Stimulated activated memory B cell treated with anti-CD40 and anti-IgM and Interleukin-4, amounts not matched to agents 10 μg/mL and 1 μg/mL and 100 μg/mL, for 72 hours (primary cell): ENCODE measurements at regions not wholly inside any gene's neighbourhood (a gene's known extent, or its start where the extent isn't known, plus 50 kb on each side); places are given as distances from the start of the nearest gene placed in this dataset.

Experiments
- ATAC-seq: fragments of 150-1000 bp; cut with Tn5 transposase; 2 replicates; pipeline ENCODE4 v1.10.0; 2021
- H3K27ac Mint-ChIP-seq: one replicate; pipeline ENCODE4 v1.8.0; 2022; ENCODE audit warnings: mild to moderate bottlenecking, mixed read lengths
- H3K27me3 Mint-ChIP-seq: one replicate; pipeline ENCODE4 v1.8.0; 2022; ENCODE audit warnings: mixed read lengths
- H3K36me3 Mint-ChIP-seq: one replicate; pipeline ENCODE4 v1.8.0; 2022; ENCODE audit warnings: mixed read lengths
- H3K4me1 Mint-ChIP-seq: one replicate; pipeline ENCODE4 v1.8.0; 2022; ENCODE audit warnings: mixed read lengths
- H3K4me3 Mint-ChIP-seq: one replicate; pipeline ENCODE4 v1.8.0; 2022; ENCODE audit warnings: mild to moderate bottlenecking, moderate library complexity, mixed read lengths
- H3K9me3 Mint-ChIP-seq: one replicate; pipeline ENCODE4 v1.8.0; 2022; ENCODE audit warnings: mixed read lengths

DNA sequence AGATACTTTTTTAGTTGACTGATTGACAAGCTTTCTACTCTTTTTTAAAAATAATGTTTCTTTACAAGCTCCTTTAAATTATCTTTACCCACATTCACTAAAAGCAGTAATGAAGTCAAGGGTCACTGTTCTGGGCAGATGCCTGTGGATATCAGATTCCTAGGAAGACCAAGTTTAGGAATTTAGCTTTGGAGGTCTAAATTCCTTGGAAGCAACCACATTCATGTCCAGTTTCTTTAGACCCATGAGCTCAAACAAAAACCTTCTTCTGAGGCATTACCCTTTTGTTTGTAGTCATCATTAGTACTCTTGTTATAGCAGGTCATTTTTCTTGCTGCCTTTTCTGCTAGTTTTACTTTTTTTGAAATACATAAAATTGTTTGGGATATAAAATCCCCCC is 462.9 kb upstream of the JAG1 start:
- ATAC-seq = no peak
- no peak overlapping the region for H3K27ac Mint-ChIP-seq
- peaks cover 11% of the 10 kb centered on the region for H3K9me3 Mint-ChIP-seq
- H3K36me3 Mint-ChIP-seq = no peaks in the 10 kb centered on the region
- H3K4me1 Mint-ChIP-seq = no peaks in the 10 kb centered on the region
- H3K27me3 Mint-ChIP-seq = no peaks in the 10 kb centered on the region
- H3K4me3 Mint-ChIP-seq = no peak overlapping the region

DNA sequence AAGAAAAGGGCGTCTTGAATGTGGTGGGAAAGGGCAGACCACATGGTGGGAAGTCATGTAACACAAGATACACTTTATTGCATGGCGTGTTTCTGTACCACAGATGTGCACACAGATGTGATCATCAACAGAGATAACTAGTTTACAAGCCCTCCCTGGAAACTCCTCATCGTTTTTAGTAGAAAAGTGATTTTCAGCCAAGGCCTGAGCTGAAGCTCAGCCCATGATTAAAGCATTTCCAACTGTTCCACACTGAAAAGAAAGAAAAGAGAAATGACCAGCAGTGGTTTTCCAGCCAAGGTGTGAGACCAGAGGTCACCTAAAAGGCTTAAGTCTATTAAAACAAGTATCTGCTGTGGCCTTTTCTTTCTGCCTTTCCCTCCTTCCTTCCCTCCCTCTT is 463.9 kb upstream of the JAG1 start:
- Mint-ChIP-seq H3K9me3 (peaks cover 15% of the 10 kb centered on the region), H3K4me1 (no peaks in the 10 kb centered on the region), H3K4me3 (no peak overlapping the region), H3K27me3 (no peaks in the 10 kb centered on the region), H3K36me3 (no peaks in the 10 kb centered on the region), H3K27ac (no peak overlapping the region)
- ATAC-seq = no peak

DNA sequence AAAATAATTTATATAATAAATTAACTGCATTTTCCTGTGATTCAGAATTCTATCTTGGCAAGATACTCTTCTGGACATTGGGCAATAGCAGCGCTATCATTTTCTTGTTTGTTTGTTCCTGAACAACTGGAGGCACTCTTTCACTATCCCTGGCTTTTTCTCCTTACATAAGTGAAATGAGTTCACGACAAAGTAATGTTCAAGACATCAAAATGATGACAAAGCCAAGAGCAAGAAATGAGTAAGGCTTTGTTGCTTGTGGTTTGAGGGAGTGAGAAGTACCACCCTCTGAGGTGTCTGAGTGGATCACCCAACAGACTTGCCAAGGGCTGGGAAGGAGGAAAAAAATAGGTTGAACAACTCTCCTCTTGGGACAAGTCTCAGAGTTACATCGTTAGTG is 466.6 kb upstream of the JAG1 start:
- Mint-ChIP-seq H3K36me3 (no peaks in the 10 kb centered on the region), H3K9me3 (peaks cover 12% of the 10 kb centered on the region), H3K4me3 (no peak overlapping the region), H3K27me3 (no peaks in the 10 kb centered on the region), H3K4me1 (no peaks in the 10 kb centered on the region), H3K27ac (no peak overlapping the region)
- no peak for ATAC-seq

DNA sequence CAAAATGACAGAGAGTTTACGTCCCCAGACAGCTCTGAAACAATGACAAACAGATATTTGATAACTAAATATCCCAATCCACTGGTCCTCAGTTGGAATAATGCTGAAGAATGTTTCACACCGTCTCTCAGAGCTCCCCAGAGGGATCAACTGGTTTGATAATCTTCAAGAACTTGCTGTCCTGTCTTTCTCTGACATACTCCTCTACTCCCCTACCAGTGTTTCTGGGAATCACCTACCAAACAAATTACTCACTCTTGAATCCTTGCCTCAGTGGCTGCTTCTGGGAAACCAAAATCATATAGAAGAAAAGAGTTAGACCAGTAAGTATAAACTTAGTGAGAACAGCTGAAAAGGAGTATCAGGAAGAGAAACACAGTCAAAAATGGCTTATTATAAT is 469.7 kb upstream of the JAG1 start:
- no peak for ATAC-seq
- H3K4me3 Mint-ChIP-seq = no peak overlapping the region
- H3K27ac Mint-ChIP-seq = no peak overlapping the region
- H3K27me3 Mint-ChIP-seq = no peaks in the 10 kb centered on the region
- no peaks in the 10 kb centered on the region for H3K36me3 Mint-ChIP-seq
- H3K4me1 Mint-ChIP-seq = no peaks in the 10 kb centered on the region
- peaks cover 7% of the 10 kb centered on the region for H3K9me3 Mint-ChIP-seq

DNA sequence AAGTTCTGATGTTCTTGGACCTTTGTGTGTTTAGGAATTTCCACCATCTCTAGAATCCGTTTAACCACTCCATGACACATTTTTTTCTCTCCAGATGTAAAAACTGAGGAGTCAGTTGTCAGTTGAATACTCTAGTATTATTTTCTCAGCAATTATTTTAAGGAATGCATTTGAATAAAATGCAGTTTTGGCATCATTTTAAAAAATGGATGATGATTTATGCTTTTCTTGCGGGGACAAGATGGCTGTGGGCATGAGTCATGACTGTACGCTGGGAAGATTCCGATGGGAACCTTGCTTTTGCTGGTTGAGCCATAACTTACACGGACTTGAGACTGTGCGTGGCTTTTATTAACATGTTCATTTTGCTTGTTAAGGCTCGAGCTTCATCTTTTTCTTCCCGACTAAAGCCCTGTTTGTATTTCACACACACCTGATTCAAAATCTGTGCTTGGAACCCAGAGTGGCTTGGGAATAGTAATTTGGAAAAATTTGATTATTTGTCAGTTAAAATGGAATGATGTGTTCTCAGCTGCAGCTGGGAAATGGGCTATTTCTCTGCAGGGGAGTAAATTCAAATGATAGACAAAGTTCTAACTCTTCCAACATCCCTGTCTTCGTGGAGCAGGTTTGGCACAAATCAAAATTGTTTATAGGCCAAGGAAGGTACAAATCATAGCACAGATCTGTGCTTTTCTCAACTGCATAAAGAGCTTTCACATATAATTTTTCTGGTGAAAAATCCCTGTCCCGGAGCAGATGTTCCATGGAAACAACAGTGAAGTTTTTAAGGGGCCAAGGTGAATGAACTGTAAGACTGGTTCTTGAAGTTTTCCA is 470.5 kb upstream of the JAG1 start:
- H3K27ac Mint-ChIP-seq = no peak overlapping the region
- H3K36me3 Mint-ChIP-seq = no peaks in the 10 kb centered on the region
- ATAC-seq = no peak
- no peaks in the 10 kb centered on the region for H3K27me3 Mint-ChIP-seq
- peaks cover 6% of the 10 kb centered on the region for H3K9me3 Mint-ChIP-seq
- no peaks in the 10 kb centered on the region for H3K4me1 Mint-ChIP-seq
- no peak overlapping the region for H3K4me3 Mint-ChIP-seq

DNA sequence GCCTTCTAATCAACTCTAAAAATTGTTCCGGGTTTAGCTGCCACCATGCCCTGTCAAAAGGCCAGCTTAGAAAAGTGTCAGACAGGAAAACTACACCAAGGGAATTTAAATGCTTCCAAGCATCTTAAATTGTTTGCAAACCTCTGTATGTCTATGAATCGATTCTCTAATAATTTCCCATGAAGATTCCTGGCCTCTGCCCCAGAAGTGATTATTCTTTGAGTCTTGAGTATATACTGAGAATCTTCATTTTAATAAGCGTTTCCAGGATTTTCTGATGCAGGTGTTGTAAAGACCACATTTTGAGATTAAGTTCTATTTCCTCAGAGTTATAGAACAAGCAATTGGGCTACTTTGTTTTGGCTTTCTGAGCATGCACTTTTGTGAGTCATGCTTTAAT is 471.8 kb upstream of the JAG1 start:
- H3K36me3 Mint-ChIP-seq = no peaks in the 10 kb centered on the region
- no peak overlapping the region for H3K4me3 Mint-ChIP-seq
- H3K4me1 Mint-ChIP-seq = no peaks in the 10 kb centered on the region
- peaks cover 6% of the 10 kb centered on the region for H3K9me3 Mint-ChIP-seq
- ATAC-seq = no peak
- H3K27me3 Mint-ChIP-seq = no peaks in the 10 kb centered on the region
- no peak overlapping the region for H3K27ac Mint-ChIP-seq

DNA sequence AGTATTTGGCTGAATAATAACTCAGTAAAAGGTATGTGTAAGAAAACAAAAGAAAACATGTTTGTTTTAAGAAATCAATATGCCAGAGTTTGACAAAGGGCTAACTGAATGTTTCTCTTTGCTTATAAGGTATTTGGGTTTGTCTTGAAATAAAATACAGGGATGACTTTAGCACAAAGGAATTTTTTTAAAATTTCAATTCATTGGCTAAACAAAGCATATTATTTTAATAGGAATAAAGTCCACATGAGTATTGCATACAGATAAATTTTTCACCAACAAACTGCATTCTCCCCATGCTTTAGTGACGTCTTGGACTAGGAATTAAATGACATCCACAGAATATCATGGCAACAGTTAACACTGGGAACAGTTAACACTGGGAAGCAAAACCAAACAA is 480.0 kb upstream of the JAG1 start:
- Mint-ChIP-seq H3K4me3 (no peak overlapping the region), H3K27me3 (no peaks in the 10 kb centered on the region), H3K36me3 (no peaks in the 10 kb centered on the region), H3K9me3 (peaks cover 6% of the 10 kb centered on the region), H3K27ac (no peak overlapping the region), H3K4me1 (no peaks in the 10 kb centered on the region)
- no peak for ATAC-seq

DNA sequence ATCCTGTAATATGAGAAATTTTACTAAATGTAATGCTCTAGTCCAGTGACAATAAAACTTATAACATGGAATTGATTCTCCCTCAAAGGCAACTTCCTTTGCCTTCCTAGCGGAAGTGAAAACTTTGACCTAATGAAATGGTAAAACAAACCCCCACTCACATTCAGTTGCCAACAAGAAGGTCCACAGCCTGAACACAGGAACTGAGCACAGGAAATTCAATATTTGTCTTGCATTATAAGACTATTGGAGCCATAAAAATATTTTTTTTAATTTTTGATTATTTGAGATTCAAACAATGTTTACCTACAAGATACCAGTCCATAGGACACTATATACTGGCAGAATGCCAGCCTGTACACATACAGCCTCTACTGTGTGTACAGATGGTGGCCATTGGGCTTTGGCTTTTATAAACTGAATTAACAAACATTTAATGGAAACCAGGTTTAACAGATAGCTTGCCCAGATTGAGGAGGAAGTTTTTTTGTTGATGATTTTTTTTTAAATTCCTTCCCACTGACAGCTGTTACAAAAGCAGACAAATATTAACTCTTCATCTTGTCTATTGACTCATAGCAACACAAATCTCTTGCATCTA is 481.5 kb upstream of the JAG1 start:
- Mint-ChIP-seq H3K36me3 (no peaks in the 10 kb centered on the region), H3K27ac (no peak overlapping the region), H3K4me1 (no peaks in the 10 kb centered on the region), H3K4me3 (no peak overlapping the region), H3K9me3 (peaks cover 6% of the 10 kb centered on the region), H3K27me3 (no peaks in the 10 kb centered on the region)
- no peak for ATAC-seq

DNA sequence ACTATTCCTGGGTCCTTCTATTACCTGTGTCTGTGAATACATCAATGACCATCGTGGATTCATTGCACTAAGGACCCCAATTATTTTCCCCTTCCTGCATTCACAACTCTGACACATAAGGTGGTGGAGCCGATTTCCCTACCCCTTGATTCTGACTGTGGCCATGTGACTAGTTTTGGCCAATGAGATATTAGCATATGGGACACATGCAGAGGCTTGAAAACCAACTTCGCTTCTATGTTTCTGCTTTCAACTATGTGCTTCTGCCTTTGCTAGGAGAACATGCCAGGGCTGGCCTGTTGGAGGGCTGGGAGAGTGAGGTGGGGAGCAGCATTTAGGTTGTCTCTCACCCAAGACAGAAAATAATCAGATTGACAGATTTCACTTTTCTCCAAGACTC is 483.1 kb upstream of the JAG1 start:
- no peaks in the 10 kb centered on the region for H3K36me3 Mint-ChIP-seq
- H3K27me3 Mint-ChIP-seq = no peaks in the 10 kb centered on the region
- ATAC-seq = no peak
- H3K4me1 Mint-ChIP-seq = no peaks in the 10 kb centered on the region
- peaks cover 6% of the 10 kb centered on the region for H3K9me3 Mint-ChIP-seq
- H3K27ac Mint-ChIP-seq = no peak overlapping the region
- no peak overlapping the region for H3K4me3 Mint-ChIP-seq

DNA sequence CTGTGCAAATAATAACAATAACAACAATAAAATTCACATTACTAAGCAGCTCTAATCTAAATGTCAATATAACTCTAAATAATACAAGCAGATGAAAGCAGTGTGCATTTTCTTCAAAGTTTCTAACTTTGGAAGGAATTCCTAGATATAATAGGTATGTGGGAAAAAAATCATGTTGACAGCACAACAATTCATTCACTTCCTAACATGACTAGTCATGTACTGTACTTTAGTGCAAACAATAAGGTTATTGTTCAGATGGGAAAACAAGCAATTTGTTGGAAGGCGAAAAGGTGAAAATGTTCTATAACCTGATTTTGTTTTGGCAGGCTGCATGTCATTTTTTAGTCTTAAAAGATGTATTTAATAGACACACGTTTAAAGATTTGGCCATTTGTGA is 484.3 kb upstream of the JAG1 start:
- no peak for ATAC-seq
- Mint-ChIP-seq H3K36me3 (no peaks in the 10 kb centered on the region), H3K4me1 (no peaks in the 10 kb centered on the region), H3K27ac (no peak overlapping the region), H3K27me3 (no peaks in the 10 kb centered on the region), H3K4me3 (no peak overlapping the region), H3K9me3 (peaks cover 6% of the 10 kb centered on the region)

DNA sequence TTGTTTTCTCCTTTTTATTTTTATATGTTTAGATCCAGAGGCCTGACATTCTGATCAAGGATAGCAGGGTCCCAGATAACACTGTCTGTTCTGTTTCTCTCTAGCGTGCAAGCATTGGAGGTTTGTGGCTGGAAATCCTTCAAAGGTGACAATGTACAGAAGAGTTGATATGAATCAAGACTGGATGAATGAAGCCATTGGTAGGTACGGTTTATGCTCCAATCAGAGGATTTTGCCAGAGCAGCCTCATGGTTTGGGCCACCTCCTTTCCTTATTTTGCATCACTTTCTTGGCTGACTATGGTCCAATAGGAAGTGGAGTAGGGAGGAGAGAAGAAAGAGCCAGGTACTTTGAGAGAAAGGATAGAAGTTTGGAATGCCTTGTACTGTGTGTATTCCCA is 484.8 kb upstream of the JAG1 start:
- Mint-ChIP-seq H3K4me3 (no peak overlapping the region), H3K4me1 (no peaks in the 10 kb centered on the region), H3K36me3 (no peaks in the 10 kb centered on the region), H3K27ac (no peak overlapping the region), H3K27me3 (no peaks in the 10 kb centered on the region), H3K9me3 (peaks cover 6% of the 10 kb centered on the region)
- no peak for ATAC-seq

DNA sequence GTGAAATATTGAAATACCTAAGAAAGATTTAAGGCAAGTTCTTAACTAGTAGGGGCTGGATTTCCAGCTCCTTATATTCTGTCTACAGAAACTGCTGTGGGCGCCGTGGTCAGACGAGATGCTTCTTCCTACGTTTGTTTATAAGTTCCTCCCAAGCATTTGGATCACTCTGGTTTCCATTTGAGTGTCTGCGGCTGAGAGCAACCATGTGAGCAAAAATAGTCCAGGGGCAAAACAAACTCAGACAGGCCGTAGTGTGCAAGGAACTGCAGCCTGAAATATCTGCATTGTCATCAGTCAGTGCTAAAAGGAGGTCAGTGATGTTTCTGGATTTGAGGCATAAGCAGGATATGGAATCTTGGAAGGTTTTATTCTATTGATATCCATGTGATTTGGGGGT is 485.9 kb upstream of the JAG1 start:
- ATAC-seq = no peak
- H3K27me3 Mint-ChIP-seq = no peaks in the 10 kb centered on the region
- no peak overlapping the region for H3K27ac Mint-ChIP-seq
- H3K9me3 Mint-ChIP-seq = peaks cover 6% of the 10 kb centered on the region
- no peaks in the 10 kb centered on the region for H3K4me1 Mint-ChIP-seq
- H3K4me3 Mint-ChIP-seq = no peak overlapping the region
- no peaks in the 10 kb centered on the region for H3K36me3 Mint-ChIP-seq

DNA sequence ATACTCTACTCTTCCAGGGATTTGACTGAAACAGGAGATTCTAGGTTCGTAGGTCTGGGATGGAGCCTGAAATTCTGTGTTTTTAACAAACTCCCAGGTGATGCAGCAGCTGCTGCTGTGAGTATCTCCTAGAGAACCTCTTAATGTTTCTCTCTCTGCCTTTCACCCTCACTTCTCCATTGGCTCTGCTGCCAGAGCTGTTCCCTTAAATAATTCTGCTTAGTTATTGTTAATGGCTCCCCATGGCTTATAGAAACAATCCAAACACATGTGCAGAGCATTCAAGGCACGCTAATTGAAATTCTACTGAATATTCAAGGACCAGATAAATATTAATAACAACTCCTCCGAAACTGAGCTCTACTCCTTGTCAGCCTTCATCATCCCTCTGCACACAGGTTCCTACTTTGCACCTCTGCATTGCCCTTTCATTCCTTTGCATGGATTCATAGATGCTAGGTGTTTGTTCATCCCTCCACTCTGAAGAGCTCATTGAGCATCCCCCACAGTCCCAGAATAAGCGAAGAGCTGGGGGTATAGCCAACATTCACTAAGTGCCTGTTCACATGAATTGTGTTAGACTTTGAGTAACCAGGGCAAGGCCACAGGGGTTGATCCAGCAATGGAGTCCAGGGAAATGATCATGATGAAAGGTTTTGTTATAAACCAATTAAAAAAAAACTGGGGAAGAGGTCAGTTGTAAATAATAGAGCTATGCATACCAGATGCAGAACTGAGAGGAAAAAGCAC is 488.4 kb upstream of the JAG1 start:
- Mint-ChIP-seq H3K4me1 (no peaks in the 10 kb centered on the region), H3K36me3 (no peaks in the 10 kb centered on the region), H3K27ac (no peak overlapping the region), H3K27me3 (no peaks in the 10 kb centered on the region), H3K4me3 (no peak overlapping the region), H3K9me3 (peaks cover 2% of the 10 kb centered on the region)
- no peak for ATAC-seq

DNA sequence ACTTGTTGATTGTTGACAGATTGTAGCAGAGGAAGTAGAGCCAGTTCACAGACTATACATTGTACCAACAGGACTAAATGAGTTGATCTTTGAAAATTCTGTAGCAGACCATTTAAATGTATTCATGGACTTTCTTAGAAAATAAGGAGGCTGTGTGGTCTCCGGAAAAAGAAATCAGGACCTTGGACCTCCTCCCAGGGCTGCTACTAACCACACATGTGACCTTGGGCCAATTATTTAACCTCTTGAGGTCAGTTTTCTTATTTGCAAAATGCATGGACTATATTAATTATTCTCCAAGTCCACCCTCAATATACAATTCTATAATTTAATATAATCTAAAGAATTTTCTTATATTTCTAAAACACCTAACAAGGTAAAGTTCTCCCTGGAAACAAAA is 492.0 kb upstream of the JAG1 start:
- Mint-ChIP-seq H3K4me1 (no peaks in the 10 kb centered on the region), H3K4me3 (no peak overlapping the region), H3K9me3 (no peaks in the 10 kb centered on the region), H3K36me3 (no peaks in the 10 kb centered on the region), H3K27ac (no peak overlapping the region), H3K27me3 (no peaks in the 10 kb centered on the region)
- no peak for ATAC-seq

DNA sequence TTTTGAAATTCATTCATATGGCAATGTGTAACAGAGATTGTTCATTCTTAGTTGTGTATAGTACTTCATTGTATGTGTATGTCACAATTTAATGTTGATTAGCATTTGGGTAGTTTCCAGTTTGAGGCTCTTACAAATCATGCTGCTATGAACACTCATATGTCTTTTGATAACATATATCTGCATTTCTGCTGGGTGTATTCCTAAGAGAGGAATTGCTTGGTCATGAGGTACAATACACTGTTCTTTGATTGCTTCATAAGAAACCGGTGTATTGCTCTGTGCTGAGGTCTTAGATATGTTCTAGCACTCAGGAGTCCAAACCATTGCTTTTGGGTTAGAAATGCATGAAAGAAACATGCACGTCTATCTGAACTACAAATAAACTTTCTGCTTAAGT is 492.9 kb upstream of the JAG1 start:
- H3K27me3 Mint-ChIP-seq = no peaks in the 10 kb centered on the region
- H3K27ac Mint-ChIP-seq = no peak overlapping the region
- H3K4me1 Mint-ChIP-seq = no peaks in the 10 kb centered on the region
- no peak overlapping the region for H3K4me3 Mint-ChIP-seq
- H3K36me3 Mint-ChIP-seq = no peaks in the 10 kb centered on the region
- no peaks in the 10 kb centered on the region for H3K9me3 Mint-ChIP-seq
- no peak for ATAC-seq

DNA sequence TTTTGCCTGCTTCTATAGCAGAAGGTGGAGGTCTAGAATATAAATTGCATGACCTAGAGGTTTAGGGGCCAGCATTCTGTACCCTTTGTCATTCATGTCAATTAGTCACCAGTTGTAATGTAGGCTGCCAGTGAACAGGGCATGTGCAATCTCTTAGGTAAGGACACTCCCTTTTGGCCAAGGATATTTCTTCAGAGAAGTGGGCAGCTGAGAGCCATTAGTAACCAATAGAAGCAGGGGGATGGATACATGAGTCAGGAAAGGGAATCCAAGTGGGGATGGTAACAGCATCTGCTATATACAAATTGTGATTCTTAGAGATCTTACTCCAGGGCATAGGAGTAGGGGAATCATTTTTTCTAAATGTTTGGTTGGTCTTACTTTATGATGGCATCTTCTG is 494.2 kb upstream of the JAG1 start:
- Mint-ChIP-seq H3K27ac (no peak overlapping the region), H3K4me1 (no peaks in the 10 kb centered on the region), H3K27me3 (no peaks in the 10 kb centered on the region), H3K4me3 (no peak overlapping the region), H3K9me3 (no peaks in the 10 kb centered on the region), H3K36me3 (no peaks in the 10 kb centered on the region)
- ATAC-seq = no peak
